HG03558 (cell line): ENCODE measurements at regions not wholly inside any gene's neighbourhood (a gene's known extent, or its start where the extent isn't known, plus 50 kb on each side); places are given as distances from the start of the nearest gene placed in this dataset.
"Not testable (repeated sequence)": the region's sequence is repeated elsewhere in the genome, so short reads cannot be mapped to it uniquely, and the experiment has no call there.

Experiments used
- ATAC-seq: cut with Tn5 transposase; IDR thresholded peaks from one replicate; pipeline ENCODE4 v1.9.1; 2021; ENCODE audit warnings: moderate number of reproducible peaks; ENCODE audit not compliant: unreplicated experiment; ENCODE audit errors: extremely low read depth

DNA sequence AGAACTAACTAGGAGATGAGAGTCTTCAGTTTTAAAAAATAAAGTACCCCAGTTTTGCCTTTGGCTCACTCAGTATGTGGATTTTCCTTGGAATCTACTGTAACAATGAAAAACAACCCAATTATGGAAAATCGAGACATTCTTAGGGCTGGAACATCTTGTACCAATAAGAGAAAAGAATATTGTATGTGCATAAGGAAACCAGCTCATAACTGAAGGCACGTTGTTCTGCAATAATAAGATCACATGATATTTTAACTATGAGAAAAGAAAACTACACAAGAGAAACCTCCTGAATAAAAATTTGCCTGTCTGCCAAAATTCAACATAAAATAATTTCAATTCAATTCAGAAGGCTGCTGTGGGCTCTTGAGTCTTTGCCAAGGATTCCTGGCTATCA lies 261.8 kb upstream of the EDNRA start:
- no peak for ATAC-seq

- no peak for ATAC-seq
These were observed 260.1 kb upstream of the EDNRA start for GRCh38 chr4:147220833-147221232.

GRCh38 chr4:147222906-147223305 lies 258.0 kb upstream of the EDNRA start:
- ATAC-seq, result no peak

DNA sequence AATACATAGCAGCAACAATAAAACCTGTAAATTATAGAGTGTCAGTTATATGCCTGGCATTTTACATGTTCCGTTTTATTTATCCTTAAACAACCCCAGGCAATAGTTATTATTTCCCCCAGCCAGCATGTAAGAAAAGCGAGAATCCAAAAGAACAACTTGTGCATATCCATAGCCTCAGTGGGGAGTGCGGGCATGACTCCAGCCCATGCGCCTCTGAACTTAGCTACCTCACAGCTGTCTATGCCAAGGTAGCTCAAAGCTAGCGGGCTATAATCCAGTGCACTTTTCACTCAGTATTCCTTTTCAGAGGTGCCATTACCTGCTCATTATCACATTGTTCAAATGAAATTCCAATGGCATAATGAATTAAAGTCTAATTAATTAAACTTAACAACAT lies 257.3 kb upstream of the EDNRA start:
- no peak for ATAC-seq

GRCh38 chr4:147236806-147237205 lies 244.1 kb upstream of the EDNRA start:
- ATAC-seq, result no peak

GRCh38 chr4:147244786-147245185 lies 236.1 kb upstream of the EDNRA start:
- no peak for ATAC-seq

DNA sequence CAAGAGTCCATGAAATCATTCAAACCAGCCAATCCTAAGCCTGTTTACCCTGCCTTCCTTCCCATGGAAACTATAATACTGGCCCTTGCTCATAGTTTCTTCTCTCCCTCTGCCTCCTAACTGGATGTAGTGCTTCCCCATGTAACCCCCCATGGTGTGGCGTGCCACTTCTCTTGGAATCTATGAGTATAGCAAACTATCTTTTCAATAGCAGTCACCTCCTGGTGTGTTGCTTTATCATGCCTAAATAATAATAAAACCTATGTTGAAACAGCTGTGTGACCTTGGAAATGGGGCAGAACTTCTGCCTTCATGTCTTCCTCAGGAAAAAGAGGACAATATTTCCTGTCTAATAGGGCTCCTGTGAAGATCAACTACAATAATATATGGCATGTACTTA lies 234.8 kb upstream of the EDNRA start:
- ATAC-seq, result no peak

- ATAC-seq, result not testable (repeated sequence)
These were observed 234.4 kb upstream of the EDNRA start for GRCh38 chr4:147246528-147246927.

- ATAC-seq, result no peak
These were observed 233.3 kb upstream of the EDNRA start for GRCh38 chr4:147247579-147247978.

GRCh38 chr4:147250062-147250461 lies 230.8 kb upstream of the EDNRA start:
- no peak for ATAC-seq

DNA sequence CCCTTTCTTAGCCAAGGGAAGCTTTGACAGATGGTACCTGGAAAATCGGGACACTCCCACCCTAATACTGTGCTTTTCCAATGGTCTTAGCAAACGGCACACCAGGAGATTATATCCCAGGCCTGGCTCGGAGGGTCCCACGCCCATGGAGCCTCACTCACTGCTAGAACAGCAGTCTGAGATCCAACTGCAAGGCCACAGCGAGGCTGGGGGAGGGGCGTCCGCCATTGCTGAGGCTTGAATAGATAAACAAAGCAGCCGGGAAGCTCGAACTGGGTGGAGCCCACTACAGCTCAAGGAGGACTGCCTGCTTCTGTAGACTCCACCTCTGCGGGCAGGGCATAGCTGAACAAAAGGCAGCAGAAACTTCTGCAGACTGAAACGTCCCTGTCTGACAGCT lies 225.6 kb upstream of the EDNRA start:
- ATAC-seq, result not testable (repeated sequence)

GRCh38 chr4:147259271-147259670 lies 221.6 kb upstream of the EDNRA start:
- ATAC-seq, result not testable (repeated sequence)

GRCh38 chr4:147284256-147284835 lies 196.6 kb upstream of the EDNRA start:
- no peak for ATAC-seq

- no peak for ATAC-seq
These were observed 196.0 kb upstream of the EDNRA start for GRCh38 chr4:147284935-147285334.

DNA sequence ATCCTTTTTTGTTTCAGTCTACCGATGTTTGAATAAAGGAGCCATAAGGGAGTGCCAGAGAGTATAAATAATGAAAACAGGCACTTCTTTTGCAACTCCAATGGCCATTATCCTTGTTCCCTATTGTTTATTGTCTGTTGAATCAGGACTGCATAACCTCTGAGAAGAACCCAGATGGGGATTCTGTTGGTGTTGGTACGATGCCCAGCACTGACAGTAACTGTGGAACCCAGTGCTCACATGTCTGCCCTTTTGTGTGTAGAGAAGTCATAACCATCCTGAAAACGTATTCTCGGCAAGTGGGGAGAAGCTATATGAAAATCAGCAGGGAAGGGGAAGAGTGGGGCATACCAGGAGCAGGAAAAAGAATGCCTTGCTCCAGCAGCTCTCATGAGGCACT lies 195.1 kb upstream of the EDNRA start:
- ATAC-seq, result no peak

DNA sequence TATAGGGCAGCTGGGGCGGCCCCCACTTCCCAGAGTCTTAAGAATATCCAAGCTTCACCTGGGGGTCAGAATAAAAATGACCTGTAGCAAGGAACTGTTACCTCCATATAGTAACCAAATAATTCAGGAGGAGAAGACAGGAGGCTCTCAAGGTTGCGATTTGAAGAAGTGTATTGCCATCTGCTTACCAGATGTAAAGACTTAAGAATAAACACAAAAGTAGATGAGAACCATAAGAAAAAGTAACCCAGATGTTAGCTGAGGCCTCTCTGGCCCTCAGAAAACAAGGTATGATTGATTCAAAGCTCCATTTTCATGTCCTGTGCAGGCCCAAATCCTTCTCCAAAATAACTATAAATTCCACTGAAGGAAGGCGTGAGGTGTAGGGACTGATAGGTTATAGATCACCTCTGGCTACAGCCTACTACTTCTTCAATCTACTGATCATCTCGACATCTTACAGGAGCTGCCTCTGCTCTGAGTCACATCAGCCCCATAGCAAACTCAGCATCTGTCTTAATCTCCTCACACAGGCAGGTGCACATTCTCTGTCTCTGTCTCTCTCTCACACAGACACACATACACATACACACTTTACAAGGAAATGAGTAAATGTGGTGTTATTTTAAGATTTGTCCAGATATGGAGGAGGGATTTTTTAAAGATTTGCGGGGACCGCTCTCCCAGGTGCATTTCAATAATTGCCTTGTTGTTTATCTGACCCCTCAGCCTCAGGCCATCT lies 193.9 kb upstream of the EDNRA start:
- no peak for ATAC-seq

DNA sequence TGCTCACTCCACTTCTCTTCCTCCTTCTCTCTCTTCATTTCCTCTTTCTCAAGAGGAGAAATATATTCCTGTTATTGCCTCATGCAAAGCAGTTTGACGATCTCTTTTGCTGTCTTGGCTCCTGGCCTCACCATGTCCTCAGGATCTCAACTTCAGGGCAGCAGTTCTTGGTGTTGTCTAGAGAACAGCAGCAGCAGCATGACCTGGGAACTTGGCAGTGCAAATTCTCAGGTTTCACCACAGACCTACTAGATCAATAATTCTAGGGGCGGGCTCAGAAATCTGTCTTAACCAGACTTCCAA lies 193.4 kb upstream of the EDNRA start:
- no peak for ATAC-seq

DNA sequence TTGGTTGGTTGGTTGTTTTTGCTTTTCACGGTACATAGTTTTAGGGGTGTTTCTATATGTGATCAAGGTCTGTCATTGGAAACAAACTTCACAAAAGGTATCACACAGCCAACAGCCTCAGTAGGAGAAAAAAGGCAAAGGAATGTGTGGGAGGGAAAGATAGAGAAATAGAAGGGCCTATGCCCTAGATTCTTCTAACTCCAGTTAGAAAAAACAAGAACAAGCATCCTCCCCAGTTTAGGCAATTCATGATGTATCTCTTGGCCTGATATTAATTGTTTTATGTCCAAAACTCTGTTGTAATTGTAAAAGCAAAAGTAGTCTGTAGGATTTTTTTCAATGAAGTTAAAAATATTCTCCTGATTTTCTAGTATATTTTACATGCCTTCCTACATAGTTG lies 192.4 kb upstream of the EDNRA start:
- ATAC-seq, result no peak

- ATAC-seq, result no peak
These were observed 191.7 kb upstream of the EDNRA start for GRCh38 chr4:147289181-147289580.

GRCh38 chr4:147292604-147293313 lies 188.1 kb upstream of the EDNRA start:
- ATAC-seq, result not testable (repeated sequence)

DNA sequence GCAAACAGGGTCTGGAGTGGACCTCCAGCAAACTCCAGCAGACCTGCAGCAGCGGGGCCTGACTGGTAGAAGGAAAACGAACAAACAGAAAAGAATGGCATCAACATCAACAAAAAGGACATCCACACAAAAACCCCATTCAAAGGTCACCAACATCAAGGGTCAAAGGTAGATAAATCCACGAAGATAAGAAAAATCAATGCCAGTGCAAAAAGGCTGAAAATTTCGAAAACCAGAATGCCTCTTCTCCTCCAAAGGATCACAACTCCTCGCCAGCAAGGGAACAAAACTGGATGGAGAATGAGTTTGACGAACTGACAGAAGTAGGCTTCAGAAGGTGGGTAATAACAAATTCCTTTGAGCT lies 187.6 kb upstream of the EDNRA start:
- not testable (repeated sequence) for ATAC-seq

- ATAC-seq, result no peak
These were observed 181.7 kb upstream of the EDNRA start for GRCh38 chr4:147299205-147299604.
